Astrocyte of the spinal cord (primary cell): ENCODE measurements at regions not wholly inside any gene's neighbourhood (a gene's known extent, or its start where the extent isn't known, plus 50 kb on each side); places are given as distances from the start of the nearest gene placed in this dataset.
A peak's percentile ranks its signal among the peaks of the same experiment; 100 is the strongest.
"Not testable (repeated sequence)": the region's sequence is repeated elsewhere in the genome, so short reads cannot be mapped to it uniquely, and the experiment has no call there.

Source experiments
- DNase-seq: peaks from one replicate; pipeline ENCODE4 v3.0.0; 2011; ENCODE audit warnings: low read depth, low spot score
- H3K4me3 ChIP-seq: 2 replicates; pipeline ENCODE4 v1.5.1; 2011; ENCODE audit warnings: low read depth, mild to moderate bottlenecking, low read length, moderate library complexity
- CTCF ChIP-seq: IDR thresholded peaks from 2 replicates; pipeline ENCODE4 v1.5.1; 2012; ENCODE audit warnings: low read depth, mild to moderate bottlenecking, low read length, inconsistent platforms
- in situ Hi-C: cut with HindIII; loops from 2 replicates; pipeline ENCODE4 v1.10.0; 2017; ENCODE audit warnings: low sequenced_read_pairs

GRCh38 chr2:174681099-174682006 lies 82.9 kb downstream of the CHRNA1 start:
- in situ Hi-C loops: no loop called here
- no peak for TF ChIP-seq CTCF
- DNase-seq: peak; percentile 51
- H3K4me3 ChIP-seq: peak overlapping the region; percentile 67

DNA sequence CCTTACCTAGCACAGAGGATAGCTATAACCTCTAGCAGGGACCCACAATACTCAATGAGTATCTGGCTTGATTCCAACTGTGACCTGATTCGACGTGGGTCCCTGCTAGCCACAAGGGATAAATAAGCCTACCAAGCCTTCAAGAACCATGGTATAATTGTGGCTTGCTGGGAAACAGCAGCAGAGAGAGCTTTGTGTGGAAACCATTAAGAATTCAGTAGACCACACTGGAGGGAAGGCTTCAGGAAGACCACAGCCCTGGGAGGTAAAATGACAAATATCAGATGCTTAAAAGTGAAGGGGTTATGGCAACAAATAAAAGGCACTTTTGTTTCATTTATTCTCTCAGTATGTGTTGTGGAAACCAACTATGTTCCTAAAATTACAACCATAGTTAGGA lies 82.6 kb upstream of the WIPF1 start:
- H3K4me3 ChIP-seq: no peak overlapping the region
- TF ChIP-seq CTCF: no peak
- peak; percentile 25 for DNase-seq
- in situ Hi-C loops: no loop called here

GRCh38 chr2:174678395-174678794 lies 80.8 kb upstream of the WIPF1 start:
- H3K4me3 ChIP-seq: no peak overlapping the region
- in situ Hi-C loops: no loop called here
- DNase-seq: no peak
- no peak for TF ChIP-seq CTCF

GRCh38 chr2:174675615-174676014 lies 78.0 kb upstream of the WIPF1 start:
- in situ Hi-C loops: no loop called here
- no peak for TF ChIP-seq CTCF
- H3K4me3 ChIP-seq: no peak overlapping the region
- DNase-seq: no peak

DNA sequence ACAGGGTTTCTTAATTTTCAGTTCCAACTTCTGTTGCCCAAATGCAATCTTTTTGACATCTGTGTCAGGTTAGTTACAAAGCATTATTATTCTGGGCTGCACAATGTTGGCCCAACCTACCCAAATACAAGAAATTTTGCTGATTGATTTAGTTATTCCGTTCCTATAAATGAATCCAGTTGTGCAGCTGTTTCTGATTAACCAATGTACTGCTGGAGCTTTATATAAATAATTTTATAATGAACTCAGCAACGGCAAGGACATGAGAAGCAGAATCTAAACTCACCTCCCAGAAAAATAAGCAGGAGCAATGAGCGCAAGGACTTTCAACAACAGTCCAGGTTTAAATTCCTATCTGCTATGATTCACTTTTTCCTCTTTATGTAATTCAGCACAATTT lies 76.3 kb upstream of the WIPF1 start:
- H3K4me3 ChIP-seq: no peak overlapping the region
- no peak for TF ChIP-seq CTCF
- no peak for DNase-seq
- in situ Hi-C loops: no loop called here

DNA sequence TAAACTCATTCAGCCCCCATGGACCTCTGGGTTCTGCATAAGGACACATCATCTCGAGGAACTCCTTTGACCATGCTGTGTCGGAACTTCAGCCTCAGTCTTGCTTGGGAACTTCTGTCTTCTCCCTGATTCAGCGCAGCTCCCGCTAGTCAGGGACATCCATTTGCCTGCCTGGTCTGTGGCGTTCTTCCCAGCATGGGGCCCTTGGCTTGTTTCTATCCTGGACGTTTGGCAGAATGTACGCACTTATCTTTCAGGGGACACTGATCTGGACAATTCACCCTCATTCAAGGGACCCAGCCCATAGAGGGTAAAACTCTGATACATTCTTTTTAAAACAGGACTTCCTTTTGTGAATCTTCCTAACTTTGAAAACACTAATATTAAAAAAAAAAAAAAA lies 75.8 kb upstream of the WIPF1 start:
- in situ Hi-C loops: no loop called here
- no peak for TF ChIP-seq CTCF
- no peak for DNase-seq
- no peak overlapping the region for H3K4me3 ChIP-seq

DNA sequence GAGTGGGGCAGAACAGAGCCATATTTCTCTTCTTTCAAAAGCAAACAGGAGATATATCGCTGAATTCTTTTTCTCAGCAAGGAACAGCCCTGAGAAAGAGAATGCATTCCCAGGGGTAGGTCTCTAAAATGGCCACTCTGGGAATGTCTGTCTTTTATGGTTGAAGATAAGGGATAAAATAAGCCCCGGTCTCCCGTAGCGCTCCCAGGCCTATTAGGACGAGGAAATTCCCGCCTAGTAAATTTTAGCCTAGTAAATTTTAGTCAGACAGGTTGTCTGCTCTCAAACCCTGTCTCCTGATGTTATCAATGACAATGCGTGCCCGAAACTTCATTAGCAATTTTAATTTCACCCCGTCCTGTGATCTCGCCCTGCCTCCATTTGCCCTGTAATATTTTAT lies 73.9 kb upstream of the WIPF1 start:
- in situ Hi-C loops, DNase-seq, H3K4me3 ChIP-seq: not testable (repeated sequence)
